NCI-H446 (cell line): ENCODE measurements at regions not wholly inside any gene's neighbourhood (a gene's known extent, or its start where the extent isn't known, plus 50 kb on each side); places are given as distances from the start of the nearest gene placed in this dataset.
A peak's percentile ranks its signal among the peaks of the same experiment; 100 is the strongest.

Experiments
- DNase-seq, 2 experiments: peaks; one replicate each; lab custom pipeline; 2025; lab: John Stamatoyannopoulos, UW

DNA sequence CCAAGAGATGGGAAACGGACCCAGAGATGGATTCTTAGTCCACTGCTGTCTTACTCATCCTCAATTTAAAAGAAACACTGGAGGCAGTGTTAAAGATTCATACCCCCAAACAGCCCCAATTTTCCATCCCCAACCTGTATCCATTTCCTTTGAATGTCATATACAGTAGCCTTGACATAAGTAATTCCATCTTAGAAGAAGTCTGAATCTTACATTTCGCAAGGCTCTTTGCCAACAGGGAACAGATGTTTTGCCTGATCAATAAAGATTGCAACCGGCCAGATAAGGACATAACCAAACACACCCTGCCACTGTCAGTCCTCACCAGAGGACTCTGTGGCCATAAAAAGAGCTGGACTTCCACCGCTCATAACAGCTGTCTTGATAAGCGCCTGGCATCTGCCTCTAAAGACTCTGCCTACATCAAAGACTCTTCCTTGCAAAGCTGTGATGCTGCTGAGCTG lies 59.0 kb upstream of the MED9 start:
- no peak for DNase-seq

DNA sequence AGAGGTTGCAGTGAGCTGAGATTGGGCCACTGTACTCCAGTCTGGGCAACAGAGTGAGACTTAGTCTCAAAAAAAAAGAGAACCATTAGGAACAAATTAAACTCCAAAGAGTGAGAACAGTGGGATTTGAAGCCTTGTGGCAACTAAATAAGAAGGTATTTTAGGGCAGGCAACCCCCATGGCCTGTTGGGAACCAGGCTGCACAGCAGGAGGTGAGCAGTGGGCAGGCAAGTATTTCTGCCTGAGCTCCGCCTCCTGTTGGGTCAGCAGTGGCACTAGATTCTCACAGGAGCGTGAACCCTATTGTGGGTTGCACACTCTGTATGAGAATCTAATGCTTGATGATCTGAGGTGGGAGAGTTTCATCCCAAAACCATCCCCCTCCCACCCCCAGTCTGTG lies 57.6 kb upstream of the MED9 start:
- no peak for DNase-seq

DNA sequence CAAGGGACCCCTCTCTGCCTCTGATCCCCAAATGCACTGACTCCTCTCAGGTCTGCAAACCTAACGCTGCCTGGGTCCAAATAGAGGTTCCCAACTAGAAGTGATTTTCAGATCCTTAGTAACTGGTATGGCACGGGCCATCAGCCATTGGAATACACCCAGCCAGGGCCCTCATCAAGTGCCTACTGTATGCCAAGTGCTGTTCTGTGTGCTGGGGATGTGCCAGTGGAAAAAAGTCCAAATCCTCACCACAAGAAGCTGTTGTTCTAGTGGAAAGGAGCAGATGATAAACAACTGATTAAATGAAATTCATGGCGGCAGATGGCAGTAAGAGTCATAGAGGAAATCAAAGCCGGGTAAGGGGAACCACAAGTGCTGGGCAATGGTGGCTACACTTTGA lies 57.2 kb upstream of the MED9 start:
- DNase-seq: peak; percentile 32 to 81

DNA sequence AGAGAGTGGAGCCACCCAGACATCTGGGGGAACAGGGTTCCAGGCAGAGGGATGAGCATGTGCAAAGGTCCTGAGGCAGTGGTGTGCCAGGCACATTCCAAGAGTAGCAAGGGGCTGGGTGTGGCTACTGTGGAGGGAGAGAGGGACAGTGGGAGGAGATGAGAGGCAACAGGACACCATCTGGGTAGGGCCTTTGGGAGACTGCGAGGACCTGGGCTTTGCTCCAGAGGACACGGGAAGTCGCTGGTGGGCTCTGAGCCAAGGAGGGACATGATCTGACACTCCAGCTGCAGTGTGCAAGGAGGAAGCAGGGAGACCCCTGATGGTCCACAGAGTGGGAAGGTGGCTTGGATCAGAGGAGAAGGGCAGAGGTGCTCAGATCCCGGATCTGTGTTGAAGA lies 56.7 kb upstream of the MED9 start:
- DNase-seq: peak in 1 of 2 experiments; percentile 32

DNA sequence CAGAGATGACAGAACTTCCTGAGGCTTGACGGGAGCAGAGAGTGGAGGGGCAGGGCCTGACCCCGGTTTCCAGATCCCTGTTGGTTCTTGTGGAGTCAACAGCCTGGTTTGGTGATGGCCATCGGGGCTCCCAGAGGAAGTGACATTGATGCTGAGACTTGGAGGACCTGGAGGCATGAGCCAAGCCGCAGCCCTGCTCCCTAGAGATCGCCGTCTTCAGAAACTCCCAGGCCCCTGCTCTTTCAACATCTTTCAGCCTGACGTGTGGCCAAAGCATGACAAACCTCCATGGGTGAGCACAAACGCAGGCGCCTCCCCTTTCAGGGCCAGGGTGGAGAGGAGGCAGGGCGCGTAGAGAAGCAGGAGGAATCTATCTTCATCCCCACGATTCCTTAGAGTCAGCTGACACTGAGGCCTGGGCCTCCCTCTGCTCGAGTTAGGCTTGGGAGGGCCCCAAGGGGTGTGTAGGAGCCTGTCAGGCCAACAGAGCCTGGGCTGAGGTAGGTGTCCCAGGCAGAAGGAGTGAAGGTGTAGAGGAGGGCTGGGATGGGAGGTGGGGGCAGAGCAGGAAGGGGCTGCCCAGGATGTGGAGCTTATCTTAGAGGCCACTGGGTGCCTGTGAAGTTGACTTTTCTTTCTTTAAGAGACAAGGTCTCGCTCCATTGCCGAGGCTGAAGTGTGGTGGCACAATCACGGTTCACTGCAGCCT lies 56.1 kb upstream of the MED9 start:
- no peak for DNase-seq

DNA sequence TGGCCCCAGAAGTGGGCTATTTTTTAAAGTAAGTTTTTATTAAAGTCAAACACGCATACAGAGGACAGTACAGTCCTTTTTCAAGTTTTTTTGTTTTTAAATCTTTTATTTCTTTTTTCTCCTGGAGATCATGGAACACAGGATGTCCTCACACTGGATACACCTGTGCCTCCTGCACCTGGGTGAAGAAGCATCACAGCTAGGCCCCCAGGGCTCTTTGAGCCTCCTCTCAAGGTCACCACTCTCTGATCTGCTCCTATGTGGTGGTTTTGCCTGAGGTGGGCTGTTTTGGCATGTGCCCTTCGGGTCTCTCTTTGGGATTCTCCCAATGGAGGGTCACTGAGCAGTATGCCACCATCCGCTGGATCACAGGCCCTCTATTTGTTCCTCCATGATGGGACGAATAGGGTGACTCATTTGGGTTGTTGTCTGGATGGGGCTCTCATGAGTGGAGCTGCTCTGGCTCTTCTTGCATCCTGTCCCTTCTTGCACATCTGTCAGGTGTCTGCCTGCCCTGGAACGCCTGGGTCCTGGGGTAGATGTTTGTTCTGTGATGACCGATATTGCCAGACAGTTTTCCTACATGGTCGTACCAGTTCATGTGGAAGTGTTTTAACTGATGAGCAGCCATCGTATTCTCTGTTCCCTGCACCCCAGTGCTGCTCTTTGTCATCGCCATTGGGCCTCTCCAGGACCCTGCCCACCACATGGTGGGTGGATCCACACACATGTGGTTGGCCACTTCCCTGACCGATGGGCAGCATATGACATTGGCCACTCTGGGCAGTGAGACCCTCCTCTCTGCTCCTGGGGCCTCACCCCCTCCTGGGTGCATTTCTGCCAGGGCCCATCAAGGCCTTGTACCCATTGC lies 55.2 kb upstream of the MED9 start:
- no peak for DNase-seq

DNA sequence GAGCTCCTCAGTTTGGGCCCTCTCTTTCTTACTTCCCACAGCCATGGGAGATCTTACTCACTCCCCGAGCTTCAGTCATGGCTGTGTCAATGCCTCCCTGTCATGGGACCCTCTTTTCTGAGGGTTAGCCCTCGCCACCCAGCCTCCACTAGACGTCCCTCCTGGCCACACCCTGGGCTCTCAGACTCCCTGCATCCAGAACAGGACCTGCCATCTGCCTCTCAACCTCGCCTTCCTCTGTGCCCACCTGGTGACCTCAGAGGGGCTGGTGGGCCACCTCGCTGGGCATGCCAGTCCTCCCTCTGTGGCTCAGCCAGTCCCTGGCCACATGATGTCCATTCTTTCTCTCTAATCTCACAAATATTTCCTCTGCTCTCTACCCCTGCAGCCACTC lies 54.6 kb upstream of the MED9 start:
- no peak for DNase-seq

DNA sequence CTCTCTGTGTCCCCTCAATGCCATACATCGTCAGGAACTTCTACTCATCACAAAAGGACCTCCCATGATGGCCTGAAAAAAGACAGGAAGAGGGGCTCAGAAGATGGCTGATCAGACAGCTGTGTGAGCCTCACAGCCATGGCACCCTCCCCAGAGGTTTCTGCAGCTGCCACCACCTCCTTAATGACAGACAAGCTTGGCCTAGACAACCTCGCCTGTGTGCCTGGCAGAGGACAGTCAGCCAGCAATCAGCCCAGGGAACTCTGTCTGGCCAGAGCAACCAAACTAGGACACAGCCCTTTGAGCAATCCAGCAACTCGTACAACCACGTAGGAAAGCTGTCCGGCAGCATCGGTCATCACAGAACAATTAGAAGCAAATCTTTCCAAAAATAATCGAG lies 54.2 kb upstream of the MED9 start:
- DNase-seq: no peak

DNA sequence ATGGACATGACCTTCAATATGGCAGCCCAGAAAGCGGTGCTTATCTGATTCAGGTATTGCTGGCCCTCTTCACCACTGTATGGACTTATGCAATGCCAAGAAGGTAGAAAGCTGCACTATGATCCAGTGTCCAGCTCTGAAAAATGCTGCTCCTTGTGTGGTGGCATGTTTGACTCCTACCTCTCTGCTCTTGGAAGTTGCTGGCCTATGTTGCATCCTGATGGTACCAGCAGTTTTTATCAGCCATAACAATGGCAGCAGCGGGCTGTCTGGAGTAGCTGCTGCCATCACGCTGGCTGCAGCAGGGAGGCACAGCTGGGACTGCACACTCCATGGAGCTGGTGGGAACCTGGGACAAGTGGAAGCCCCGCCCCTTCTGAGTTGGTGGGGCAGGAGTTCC lies 53.1 kb upstream of the MED9 start:
- DNase-seq: no peak

DNA sequence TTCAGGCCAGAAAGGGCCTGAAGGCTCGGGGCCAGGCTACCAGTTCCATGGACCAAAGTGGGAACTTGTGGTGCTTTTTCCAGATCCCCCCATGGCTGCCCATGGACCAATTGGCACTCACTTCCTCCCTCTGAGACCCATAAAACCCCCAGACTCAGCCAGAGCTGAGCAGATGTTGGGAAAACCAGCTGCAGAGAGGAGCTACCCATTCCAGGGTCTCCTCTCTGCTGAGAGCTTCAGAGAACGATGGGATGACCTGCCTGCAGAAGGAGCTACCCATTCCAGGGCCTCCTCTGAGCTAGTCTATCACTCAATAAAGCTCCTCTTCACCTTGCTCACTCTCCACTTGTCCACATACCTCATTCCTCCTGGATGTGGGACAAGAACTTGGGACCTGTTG lies 52.2 kb upstream of the MED9 start:
- DNase-seq: no peak

DNA sequence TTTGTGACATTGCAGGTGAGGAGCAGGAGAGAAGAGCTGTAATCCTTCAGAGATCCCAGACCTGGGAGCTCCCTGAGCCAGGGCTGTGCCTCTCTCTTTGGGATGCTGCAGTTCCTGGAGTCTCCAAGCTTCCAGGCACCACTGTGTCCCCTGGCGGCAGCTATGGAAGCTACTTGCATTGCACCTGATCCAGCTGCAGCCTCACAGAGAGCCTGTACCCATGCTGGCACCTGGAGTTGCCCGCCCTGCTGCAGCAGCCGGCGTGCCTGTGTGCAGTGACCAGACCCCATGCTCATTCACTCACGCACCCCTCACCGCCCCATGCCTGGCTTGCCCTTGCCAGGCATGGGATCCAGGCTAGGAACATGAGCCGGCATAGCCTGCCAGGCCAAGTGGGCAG lies 51.8 kb upstream of the MED9 start:
- DNase-seq: no peak

DNA sequence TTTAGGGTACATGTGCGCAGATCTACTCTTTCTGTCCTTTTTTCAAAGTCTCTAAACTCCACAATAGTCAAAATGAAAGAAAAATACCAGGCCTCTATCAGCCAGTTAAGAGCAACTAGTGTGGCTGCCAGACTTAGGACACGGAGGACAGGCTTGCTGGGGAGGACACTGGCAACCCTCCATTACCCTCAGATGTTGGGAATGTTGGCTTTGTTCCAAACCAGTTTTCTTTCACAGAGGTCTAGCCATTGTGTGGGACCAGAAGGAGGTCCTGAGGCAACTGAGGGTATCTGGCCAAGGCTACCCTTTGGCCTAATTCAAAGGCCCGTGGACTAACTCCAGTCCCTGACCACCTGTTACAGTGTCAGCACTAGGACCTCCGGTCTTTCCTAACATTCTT lies 51.2 kb upstream of the MED9 start:
- no peak for DNase-seq

DNA sequence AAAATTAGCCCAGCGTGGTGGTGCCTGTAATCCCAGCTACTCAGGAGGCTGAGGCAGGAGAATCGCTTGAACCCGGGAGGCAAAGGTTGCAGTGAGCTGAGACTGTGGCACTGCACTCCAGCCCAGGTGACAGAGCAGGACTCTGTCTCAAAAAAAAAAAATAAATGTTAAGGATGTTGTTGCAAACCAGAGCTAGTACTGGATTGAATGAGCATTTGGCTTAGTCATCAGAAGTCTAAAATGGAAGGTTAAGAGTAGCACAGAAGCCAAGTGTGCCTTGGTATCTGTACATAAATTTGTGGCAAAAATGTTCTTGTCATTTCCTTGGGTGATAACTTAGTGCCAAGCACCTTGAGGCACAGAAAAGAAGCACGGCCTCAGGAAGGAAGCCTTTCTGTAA lies 50.6 kb upstream of the MED9 start:
- DNase-seq: no peak
